B cell (primary cell): ENCODE measurements at regions not wholly inside any gene's neighbourhood (a gene's known extent, or its start where the extent isn't known, plus 50 kb on each side); places are given as distances from the start of the nearest gene placed in this dataset.

Experiments used
- ATAC-seq: fragments of 200-7000 bp; cut with Tn5 transposase; one replicate; pipeline ENCODE4 v1.10.0; 2021; ENCODE audit warnings: low read depth, mild to moderate bottlenecking, moderate number of reproducible peaks, moderate library complexity
- CTCF ChIA-PET: fragments of 350-600 bp; sonication (Branson Sonifier 250); formaldehyde crosslinking; loops from one replicate; lab custom pipeline; 2021; ENCODE audit warnings: antibody characterized with exemption, inconsistent platforms; lab: Charles Lee
- POLR2A ChIA-PET: fragments of 350-600 bp; sonication (Branson Sonifier 250); formaldehyde crosslinking; loops from one replicate; lab custom pipeline; 2021; ENCODE audit warnings: antibody characterized with exemption; lab: Charles Lee
- DNase-seq: peaks from one replicate; pipeline ENCODE4 v3.0.0; 2013
- H2AFZ ChIP-seq: 2 replicates; pipeline ENCODE4 v1.6.1; 2012; ENCODE audit warnings: mild to moderate bottlenecking, low read depth, low read length; ENCODE audit not compliant: insufficient read depth, poor library complexity, severe bottlenecking
- H3K27ac ChIP-seq, 2 donors: 1 replicate in 1 of 2; 2 replicates in 1 of 2; pipeline ENCODE4 v1.5.1; 2012 to 2013; ENCODE audit warnings: low read length in 2 of 2, mild to moderate bottlenecking in 2 of 2, moderate library complexity in 1 of 2
- H3K27me3 ChIP-seq, 4 experiments: fragments of 200-600 bp in 1 of 4; sonication (generic) in 1 of 4; replicated peaks in 1 of 4; 1 replicate in 2 of 4; 2 replicates in 2 of 4; pipeline versions ENCODE4 v1.6.1 to v1.7.0; 2013 to 2016; ENCODE audit warnings: low read length in 3 of 4, mild to moderate bottlenecking in 2 of 4, mixed read lengths in 1 of 4, moderate library complexity in 1 of 4; ENCODE audit not compliant: insufficient read depth in 4 of 4, control insufficient read depth in 3 of 4; ENCODE audit errors: control extremely low read depth in 1 of 4
- H3K36me3 ChIP-seq, 2 experiments: replicated peaks in 1 of 2; 1 replicate in 1 of 2; 2 replicates in 1 of 2; pipeline versions ENCODE4 v1.6.1 to v1.7.1; 2013; ENCODE audit warnings: low read length in 1 of 2; ENCODE audit not compliant: insufficient read depth in 2 of 2, control insufficient read depth in 1 of 2; ENCODE audit errors: control extremely low read depth in 1 of 2, extremely low read depth in 1 of 2
- H3K4me1 ChIP-seq, 2 donors: fragments of 200-600 bp in 1 of 2; sonication (generic) in 1 of 2; 1 replicate in 1 of 2; 2 replicates in 1 of 2; pipeline versions ENCODE4 v1.5.1 to v1.6.1; 2013 to 2017; ENCODE audit warnings: low read length in 2 of 2; ENCODE audit not compliant: control insufficient read depth in 2 of 2, insufficient read depth in 2 of 2
- H3K4me2 ChIP-seq: replicated peaks from 2 replicates; pipeline ENCODE3; 2012; ENCODE audit warnings: mild to moderate bottlenecking, low read depth, low read length; ENCODE audit not compliant: poor library complexity, severe bottlenecking
- H3K4me3 ChIP-seq, 5 experiments: fragments of 200-600 bp in 1 of 5; sonication (generic) in 1 of 5; 1 replicate in 3 of 5; 2 replicates in 2 of 5; pipeline versions ENCODE4 v1.5.1 to v1.7.0; 2011 to 2016; ENCODE audit warnings: low read length in 4 of 5, mild to moderate bottlenecking in 4 of 5, low read depth in 2 of 5, control low read depth in 1 of 5, moderate library complexity in 1 of 5; ENCODE audit not compliant: insufficient read depth in 1 of 5; ENCODE audit errors: control extremely low read depth in 1 of 5, extremely low read depth in 1 of 5
- H3K79me2 ChIP-seq: fragments of 200-600 bp; sonication (generic); one replicate; pipeline ENCODE4 v1.6.0; 2016; ENCODE audit warnings: low read length; ENCODE audit not compliant: control insufficient read depth, insufficient read depth
- H3K9ac ChIP-seq: fragments of 200-600 bp; sonication (generic); 2 replicates; pipeline ENCODE4 v1.6.1; 2017; ENCODE audit warnings: mild to moderate bottlenecking, low read length, moderate library complexity
- H3K9me3 ChIP-seq, 3 donors: one replicate each; pipeline versions ENCODE4 v1.6.1 to v1.7.1; 2013; ENCODE audit warnings: low read length in 2 of 3; ENCODE audit not compliant: control insufficient read depth in 2 of 3, insufficient read depth in 1 of 3; ENCODE audit errors: control extremely low read depth in 1 of 3
- H4K20me1 ChIP-seq: 2 replicates; pipeline ENCODE4 v1.6.0; 2012; ENCODE audit warnings: mild to moderate bottlenecking, low read length; ENCODE audit not compliant: insufficient read depth, control insufficient read depth, poor library complexity, severe bottlenecking
- H3K27ac Mint-ChIP-seq: one replicate; pipeline ENCODE4 v1.8.0; 2021; ENCODE audit warnings: mixed read lengths
- H3K27me3 Mint-ChIP-seq: one replicate; pipeline ENCODE4 v1.8.0; 2021; ENCODE audit warnings: mixed read lengths
- H3K4me1 Mint-ChIP-seq: one replicate; pipeline ENCODE4 v1.8.0; 2021; ENCODE audit warnings: mixed read lengths
- H3K4me3 Mint-ChIP-seq: one replicate; pipeline ENCODE4 v1.8.0; 2021; ENCODE audit warnings: mixed read lengths
- H3K9me3 Mint-ChIP-seq: one replicate; pipeline ENCODE4 v1.8.0; 2022; ENCODE audit warnings: mixed read lengths; ENCODE audit not compliant: insufficient read depth
- EZH2 ChIP-seq: IDR thresholded peaks from 2 replicates; pipeline ENCODE4 v1.6.1; 2012; ENCODE audit warnings: borderline replicate concordance, low read depth, mild to moderate bottlenecking, moderate library complexity, low read length; ENCODE audit not compliant: insufficient read depth, poor library complexity, severe bottlenecking
- WGBS: methylation state at CpG from one replicate; pipeline ENCODE4 v1.1.5; 2013; ENCODE audit warnings: missing lambda C conversion rate; ENCODE audit not compliant: insufficient coverage; 5-methylcytosine and 5-hydroxymethylcytosine counted together
- intact Hi-C: fragments of 100-400 bp; cut with micrococcal nuclease; formaldehyde crosslinking; loops from one replicate; pipeline ENCODE4 v1.10.0; 2022
- TF ChIP-seq, protein P1 (sequence below): fragments of 200-600 bp; IDR thresholded peaks from one replicate; pipeline ENCODE4 v1.8.0; 2022; ENCODE audit warnings: antibody characterized with exemption, mild to moderate bottlenecking

DNA sequence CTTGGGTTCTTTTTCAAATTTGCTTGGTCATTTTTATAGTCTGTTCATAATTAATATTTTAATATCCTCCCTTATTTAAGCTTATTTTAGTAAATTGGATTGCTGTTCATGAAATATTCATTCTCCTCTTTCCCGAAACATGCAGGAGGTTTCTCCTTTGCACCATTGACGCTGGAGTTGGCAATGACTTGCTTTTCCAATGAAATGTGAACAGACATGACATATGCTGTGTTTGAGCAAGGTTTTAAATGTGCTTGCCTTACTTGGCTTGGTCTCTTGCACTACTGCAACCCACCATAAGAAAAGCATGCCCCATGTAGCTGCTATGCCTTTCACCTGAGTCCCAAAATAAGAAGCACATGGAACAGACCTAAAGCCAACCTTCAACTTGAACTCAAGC, 498.0 kb upstream of the NFIA start:
- intact Hi-C loops = no loop called here
- Mint-ChIP-seq H3K9me3 (peaks cover 6% of the 10 kb centered on the region), H3K27ac (no peak overlapping the region), H3K4me1 (no peaks in the 10 kb centered on the region), H3K27me3 (no peaks in the 10 kb centered on the region), H3K4me3 (no peak overlapping the region)
- no peak overlapping the region for H3K9ac ChIP-seq
- TF ChIP-seq EZH2 = no peak
- TF ChIP-seq, protein P1, sequence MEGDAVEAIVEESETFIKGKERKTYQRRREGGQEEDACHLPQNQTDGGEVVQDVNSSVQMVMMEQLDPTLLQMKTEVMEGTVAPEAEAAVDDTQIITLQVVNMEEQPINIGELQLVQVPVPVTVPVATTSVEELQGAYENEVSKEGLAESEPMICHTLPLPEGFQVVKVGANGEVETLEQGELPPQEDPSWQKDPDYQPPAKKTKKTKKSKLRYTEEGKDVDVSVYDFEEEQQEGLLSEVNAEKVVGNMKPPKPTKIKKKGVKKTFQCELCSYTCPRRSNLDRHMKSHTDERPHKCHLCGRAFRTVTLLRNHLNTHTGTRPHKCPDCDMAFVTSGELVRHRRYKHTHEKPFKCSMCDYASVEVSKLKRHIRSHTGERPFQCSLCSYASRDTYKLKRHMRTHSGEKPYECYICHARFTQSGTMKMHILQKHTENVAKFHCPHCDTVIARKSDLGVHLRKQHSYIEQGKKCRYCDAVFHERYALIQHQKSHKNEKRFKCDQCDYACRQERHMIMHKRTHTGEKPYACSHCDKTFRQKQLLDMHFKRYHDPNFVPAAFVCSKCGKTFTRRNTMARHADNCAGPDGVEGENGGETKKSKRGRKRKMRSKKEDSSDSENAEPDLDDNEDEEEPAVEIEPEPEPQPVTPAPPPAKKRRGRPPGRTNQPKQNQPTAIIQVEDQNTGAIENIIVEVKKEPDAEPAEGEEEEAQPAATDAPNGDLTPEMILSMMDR = no peak
- POLR2A ChIA-PET = no interaction called here
- H3K36me3 ChIP-seq = no peaks in the 10 kb centered on the region
- H3K9me3 ChIP-seq = peaks cover 0 to 9% (median 2%) of the 10 kb centered on the region in 3 donors
- no peaks in the 10 kb centered on the region for H3K27me3 ChIP-seq
- no peak overlapping the region for H3K4me3 ChIP-seq
- H3K27ac ChIP-seq = no peak overlapping the region
- H4K20me1 ChIP-seq = no peaks in the 10 kb centered on the region
- H2AFZ ChIP-seq = no peak overlapping the region
- no peaks in the 10 kb centered on the region for H3K79me2 ChIP-seq
- DNase-seq = no peak
- H3K4me2 ChIP-seq = no peak overlapping the region
- no peaks in the 10 kb centered on the region for H3K4me1 ChIP-seq
- no CpG with 5 or more reads among the region's 2 CpGs for WGBS
- ATAC-seq = no peak
- CTCF ChIA-PET = no interaction called here

- intact Hi-C loops = loop anchor here (2.0 kb wide), 1 partner anchor 71 kb away; no protein-coding TSS in a partner anchor
- Histone ChIP-seq H3K4me3 (no peak overlapping the region), H3K9me3 (peaks cover 0 to 9% (median 2%) of the 10 kb centered on the region in 3 donors), H3K4me1 (no peaks in the 10 kb centered on the region), H2AFZ (no peak overlapping the region), H3K27me3 (no peaks in the 10 kb centered on the region), H3K4me2 (no peak overlapping the region), H3K36me3 (no peaks in the 10 kb centered on the region), H4K20me1 (no peaks in the 10 kb centered on the region), H3K27ac (no peak overlapping the region), H3K9ac (no peak overlapping the region), H3K79me2 (no peaks in the 10 kb centered on the region)
- DNase-seq (no peak), ATAC-seq (no peak)
- ChIA-PET CTCF (no interaction called here), POLR2A (no interaction called here)
- Mint-ChIP-seq H3K9me3 (peaks cover 6% of the 10 kb centered on the region), H3K4me3 (no peak overlapping the region), H3K27ac (no peak overlapping the region), H3K27me3 (no peaks in the 10 kb centered on the region), H3K4me1 (no peaks in the 10 kb centered on the region)
- TF ChIP-seq EZH2 = no peak
- TF ChIP-seq, protein P1 = no peak
- WGBS = no CpG with 5 or more reads among the region's 3 CpGs
Observed at GRCh38 chr1:60583696-60584095, 498.7 kb upstream of the NFIA start.
